ENCODE measurements at regions not wholly inside any gene's neighbourhood (a gene's known extent, or its start where the extent isn't known, plus 50 kb on each side); places are given as distances from the start of the nearest gene placed in this dataset.

DNA sequence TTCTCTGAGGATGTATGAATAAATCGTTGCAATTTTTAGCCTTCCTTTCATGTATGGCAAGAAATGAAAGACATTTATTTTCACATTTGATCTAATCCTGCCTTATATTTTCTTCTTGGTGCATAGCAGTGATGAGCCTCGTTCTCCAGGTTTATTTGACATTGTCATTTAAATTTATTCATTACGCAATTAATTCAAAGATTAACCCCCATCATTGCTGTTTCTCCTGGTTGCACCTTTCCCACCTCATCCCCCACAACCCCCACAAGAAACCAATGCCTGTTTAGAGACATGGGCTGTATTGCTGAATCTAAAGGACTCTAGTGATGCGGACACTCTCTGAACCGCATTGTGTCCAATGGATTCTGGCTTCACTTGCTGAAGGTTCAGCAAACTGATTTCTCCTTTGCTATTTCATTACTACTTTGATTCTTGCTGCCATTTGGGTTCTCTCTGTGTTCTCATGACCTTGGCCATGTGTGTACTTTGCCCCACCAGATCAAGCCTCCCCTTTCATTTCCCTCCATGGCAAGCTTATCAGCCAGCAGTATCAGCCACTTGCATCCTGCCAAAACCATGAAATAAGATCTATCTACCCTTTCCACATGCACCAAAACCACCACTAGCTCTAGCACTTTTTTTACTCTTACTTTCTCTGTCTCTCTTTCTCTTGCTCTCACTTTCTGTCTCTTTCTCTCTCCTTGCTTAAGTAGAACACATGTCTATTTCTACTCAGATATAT is 382.7 kb downstream of the GBE1 start:
- no peak for DNase-seq (ENCODE audit: low read depth)
- no peak overlapping the region for H3K4me3 ChIP-seq (ENCODE audit: low read depth, low read length)
- TF ChIP-seq, protein P1, sequence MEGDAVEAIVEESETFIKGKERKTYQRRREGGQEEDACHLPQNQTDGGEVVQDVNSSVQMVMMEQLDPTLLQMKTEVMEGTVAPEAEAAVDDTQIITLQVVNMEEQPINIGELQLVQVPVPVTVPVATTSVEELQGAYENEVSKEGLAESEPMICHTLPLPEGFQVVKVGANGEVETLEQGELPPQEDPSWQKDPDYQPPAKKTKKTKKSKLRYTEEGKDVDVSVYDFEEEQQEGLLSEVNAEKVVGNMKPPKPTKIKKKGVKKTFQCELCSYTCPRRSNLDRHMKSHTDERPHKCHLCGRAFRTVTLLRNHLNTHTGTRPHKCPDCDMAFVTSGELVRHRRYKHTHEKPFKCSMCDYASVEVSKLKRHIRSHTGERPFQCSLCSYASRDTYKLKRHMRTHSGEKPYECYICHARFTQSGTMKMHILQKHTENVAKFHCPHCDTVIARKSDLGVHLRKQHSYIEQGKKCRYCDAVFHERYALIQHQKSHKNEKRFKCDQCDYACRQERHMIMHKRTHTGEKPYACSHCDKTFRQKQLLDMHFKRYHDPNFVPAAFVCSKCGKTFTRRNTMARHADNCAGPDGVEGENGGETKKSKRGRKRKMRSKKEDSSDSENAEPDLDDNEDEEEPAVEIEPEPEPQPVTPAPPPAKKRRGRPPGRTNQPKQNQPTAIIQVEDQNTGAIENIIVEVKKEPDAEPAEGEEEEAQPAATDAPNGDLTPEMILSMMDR (IDR thresholded peaks at IDR 0.05; ENCODE audit: insufficient read depth, low read length): no peak

DNA sequence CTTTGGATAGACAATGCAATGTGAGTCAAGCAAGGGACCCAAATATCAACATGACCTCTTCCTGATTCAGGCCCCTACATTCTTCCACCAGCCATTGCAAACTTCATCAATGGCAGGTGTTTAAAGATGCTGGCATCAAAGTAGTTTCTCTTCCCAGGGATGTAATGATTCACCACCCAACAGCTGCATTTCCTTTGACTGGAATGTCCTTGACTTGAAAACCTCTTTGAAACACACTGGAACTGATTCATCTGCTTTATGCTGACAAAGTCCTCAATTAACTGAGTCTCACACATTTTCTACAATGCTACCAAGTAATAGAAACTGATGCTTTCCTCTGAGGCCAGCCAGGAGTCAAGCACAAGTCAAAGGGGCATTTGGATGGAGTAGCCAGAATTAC is 385.5 kb downstream of the GBE1 start:
- TF ChIP-seq, protein P1 (IDR thresholded peaks at IDR 0.05; ENCODE audit: insufficient read depth, low read length): no peak
- no peak for DNase-seq (ENCODE audit: low read depth)
- H3K4me3 ChIP-seq (ENCODE audit: low read depth, low read length): no peak overlapping the region

DNA sequence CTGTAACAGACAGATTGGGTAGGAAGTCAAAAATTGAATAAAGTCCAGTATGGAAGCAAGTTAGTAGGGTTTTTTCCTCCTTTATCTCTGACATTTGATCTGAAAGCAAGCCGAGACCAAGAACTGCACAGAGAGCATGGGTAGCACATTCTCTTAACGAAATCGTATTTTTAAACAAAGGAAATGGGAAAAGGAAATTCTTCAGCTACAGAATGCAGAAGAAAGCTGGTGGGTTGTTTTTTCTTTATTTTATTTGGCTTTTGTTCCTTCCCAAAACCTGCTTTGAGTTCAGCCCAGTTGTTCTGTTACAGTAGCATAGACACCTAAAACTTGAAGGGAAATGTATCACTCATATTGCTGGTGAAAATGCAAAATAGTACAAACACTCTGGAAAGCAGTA is 397.0 kb downstream of the GBE1 start:
- no peak for DNase-seq (ENCODE audit: low read depth)
- TF ChIP-seq, protein P1 (IDR thresholded peaks at IDR 0.05; ENCODE audit: insufficient read depth, low read length): no peak
- H3K4me3 ChIP-seq (ENCODE audit: low read depth, low read length): no peak overlapping the region

DNA sequence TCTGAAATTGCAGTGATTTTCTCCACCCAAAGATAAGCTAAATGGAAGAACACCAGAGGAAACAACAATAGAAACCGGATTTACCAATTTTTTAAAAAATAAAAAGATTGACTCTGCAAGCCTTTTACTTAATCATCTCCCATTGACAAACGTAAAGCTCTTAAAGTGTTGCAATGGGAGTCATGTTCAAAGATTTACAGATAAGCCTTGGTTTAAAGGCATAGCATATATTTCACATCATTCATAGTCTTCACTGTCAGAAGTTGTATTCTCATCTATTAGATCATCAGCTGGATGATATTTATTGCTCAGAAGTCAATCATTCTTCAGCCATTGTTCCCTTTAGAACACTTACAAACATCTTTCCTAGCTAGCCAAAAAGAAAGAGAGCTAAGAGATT is 397.6 kb downstream of the GBE1 start:
- TF ChIP-seq, protein P1 (IDR thresholded peaks at IDR 0.05; ENCODE audit: insufficient read depth, low read length): no peak
- DNase-seq (ENCODE audit: low read depth): no peak
- no peak overlapping the region for H3K4me3 ChIP-seq (ENCODE audit: low read depth, low read length)

DNA sequence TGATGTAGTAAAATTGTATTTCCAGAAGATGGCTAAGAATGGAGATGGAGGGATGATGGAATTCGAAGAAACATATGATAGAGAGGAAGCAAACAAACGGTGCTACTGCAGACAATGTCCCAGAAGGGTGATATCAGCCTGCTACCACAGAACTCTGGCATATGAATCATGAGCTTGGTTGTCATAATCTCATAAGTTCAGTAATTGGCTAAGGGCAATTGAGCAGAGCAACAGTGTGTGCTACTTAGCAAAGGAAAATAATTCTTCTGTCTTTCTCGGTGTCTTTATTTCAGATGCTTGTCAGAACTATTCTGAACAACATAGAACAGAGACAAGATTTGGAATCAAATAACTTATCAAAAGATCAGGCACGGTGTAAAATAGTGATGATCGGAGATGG is 407.3 kb downstream of the GBE1 start:
- DNase-seq (ENCODE audit: low read depth): no peak
- TF ChIP-seq, protein P1 (IDR thresholded peaks at IDR 0.05; ENCODE audit: insufficient read depth, low read length): no peak
- no peak overlapping the region for H3K4me3 ChIP-seq (ENCODE audit: low read depth, low read length)

DNA sequence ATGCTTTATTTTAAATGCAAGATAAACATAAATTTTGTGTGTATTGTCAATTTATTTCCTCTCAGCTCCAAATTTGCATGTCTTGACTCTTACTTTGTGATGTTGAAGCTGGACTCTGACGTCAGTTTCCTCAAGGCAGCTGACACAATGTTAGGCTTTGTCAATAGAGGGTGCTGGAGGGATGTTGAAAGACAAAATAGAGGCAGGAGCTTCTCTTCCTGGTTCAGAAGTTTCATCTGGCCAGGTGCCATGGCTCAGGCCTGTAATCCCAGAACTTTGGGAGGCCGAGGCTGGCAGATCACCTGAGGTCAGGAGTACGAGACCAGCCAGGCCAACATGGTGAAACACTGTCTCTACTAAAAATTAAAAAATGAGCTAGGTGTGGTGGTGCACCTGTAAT is 408.6 kb downstream of the GBE1 start:
- DNase-seq (ENCODE audit: low read depth): peak; percentile 29
- H3K4me3 ChIP-seq (ENCODE audit: low read depth, low read length): no peak overlapping the region
- TF ChIP-seq, protein P1 (IDR thresholded peaks at IDR 0.05; ENCODE audit: insufficient read depth, low read length): peak; percentile 13
